Liver (tissue), 3 donors: ENCODE measurements at regions not wholly inside any gene's neighbourhood (a gene's known extent, or its start where the extent isn't known, plus 50 kb on each side); places are given as distances from the start of the nearest gene placed in this dataset.

Experiments used
- CTCF ChIP-seq: fragments of 150-350 bp; IDR thresholded peaks from 2 replicates; pipeline ENCODE4 v1.5.1; 2017; ENCODE audit warnings: improper control_type of control experiment, low read depth, low read length; ENCODE audit not compliant: missing input control
- NR2F2 ChIP-seq: IDR thresholded peaks from 2 replicates; pipeline ENCODE4 v1.6.1; 2016; ENCODE audit warnings: antibody characterized with exemption
- donor health status: healthy.
- donor health status: healthy.

DNA sequence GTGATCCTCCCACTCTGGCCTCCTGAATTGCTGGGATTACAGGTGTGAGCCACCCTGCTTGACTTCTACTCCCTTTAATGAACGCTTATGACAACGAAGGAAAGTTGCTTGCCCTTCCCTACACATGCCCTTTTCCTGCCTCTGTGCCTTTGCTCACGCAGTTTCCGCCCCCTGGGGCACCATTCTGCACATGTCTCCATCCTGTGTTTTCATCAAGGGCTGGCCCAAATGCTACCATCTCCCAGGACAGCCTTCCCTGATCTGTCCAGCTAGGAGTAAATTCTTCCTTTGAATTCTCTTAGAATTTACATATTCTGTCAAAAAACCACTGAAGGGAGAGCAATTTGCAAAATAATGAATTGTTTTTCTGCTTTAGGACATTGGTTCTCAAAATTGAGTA, 50.0 kb upstream of the KMT2C start (continued):
- TF ChIP-seq NR2F2 (no peak), CTCF (no peak)
